Breast epithelium (tissue), 3 donors: ENCODE measurements at regions not wholly inside any gene's neighbourhood (a gene's known extent, or its start where the extent isn't known, plus 50 kb on each side); places are given as distances from the start of the nearest gene placed in this dataset.

ENCODE experiments used
- CTCF ChIP-seq, 3 donors: fragments of 450-650 bp; IDR thresholded peaks; one replicate each; pipeline ENCODE4 v1.5.1; 2016 to 2017; ENCODE audit warnings: antibody characterized with exemption in 3 of 3, mild to moderate bottlenecking in 3 of 3, moderate library complexity in 3 of 3
- POLR2A ChIP-seq: fragments of 450-650 bp; IDR thresholded peaks from one replicate; pipeline ENCODE4 v1.6.1; 2016; ENCODE audit warnings: antibody characterized with exemption, mild to moderate bottlenecking, moderate library complexity
- POLR2AphosphoS5 ChIP-seq, 3 donors: sonication (generic); formaldehyde crosslinking; IDR thresholded peaks; one replicate each; pipeline ENCODE4 v1.6.1; 2017; ENCODE audit warnings: antibody characterized with exemption in 3 of 3

- TF ChIP-seq CTCF (IDR thresholded peaks at IDR 0.05) (no peak), POLR2A (no peak), POLR2AphosphoS5 (IDR thresholded peaks at IDR 0.05) (no peak)
These were observed 318.8 kb downstream of the ZNF674 start for GRCh38 chrX:46226422-46226821.
